Neural progenitor cell (in vitro differentiated cells): ENCODE measurements at regions not wholly inside any gene's neighbourhood (a gene's known extent, or its start where the extent isn't known, plus 50 kb on each side); places are given as distances from the start of the nearest gene placed in this dataset.

ENCODE experiments used
- EZH2 ChIP-seq: fragments of 200-600 bp; sonication (generic); IDR thresholded peaks from 2 replicates; pipeline ENCODE4 v1.6.1; 2017; ENCODE audit warnings: antibody characterized with exemption, mild to moderate bottlenecking, moderate library complexity
- EZH2phosphoT487 ChIP-seq: fragments of 200-600 bp; sonication (generic); IDR thresholded peaks from 2 replicates; pipeline ENCODE4 v1.6.1; 2017; ENCODE audit warnings: antibody characterized with exemption
- TF ChIP-seq, protein P1 (sequence below): fragments of 200-600 bp; sonication (generic); IDR thresholded peaks from 2 replicates; pipeline ENCODE4 v1.5.1; 2017; ENCODE audit warnings: antibody characterized with exemption, mild to moderate bottlenecking

- TF ChIP-seq, protein P1, sequence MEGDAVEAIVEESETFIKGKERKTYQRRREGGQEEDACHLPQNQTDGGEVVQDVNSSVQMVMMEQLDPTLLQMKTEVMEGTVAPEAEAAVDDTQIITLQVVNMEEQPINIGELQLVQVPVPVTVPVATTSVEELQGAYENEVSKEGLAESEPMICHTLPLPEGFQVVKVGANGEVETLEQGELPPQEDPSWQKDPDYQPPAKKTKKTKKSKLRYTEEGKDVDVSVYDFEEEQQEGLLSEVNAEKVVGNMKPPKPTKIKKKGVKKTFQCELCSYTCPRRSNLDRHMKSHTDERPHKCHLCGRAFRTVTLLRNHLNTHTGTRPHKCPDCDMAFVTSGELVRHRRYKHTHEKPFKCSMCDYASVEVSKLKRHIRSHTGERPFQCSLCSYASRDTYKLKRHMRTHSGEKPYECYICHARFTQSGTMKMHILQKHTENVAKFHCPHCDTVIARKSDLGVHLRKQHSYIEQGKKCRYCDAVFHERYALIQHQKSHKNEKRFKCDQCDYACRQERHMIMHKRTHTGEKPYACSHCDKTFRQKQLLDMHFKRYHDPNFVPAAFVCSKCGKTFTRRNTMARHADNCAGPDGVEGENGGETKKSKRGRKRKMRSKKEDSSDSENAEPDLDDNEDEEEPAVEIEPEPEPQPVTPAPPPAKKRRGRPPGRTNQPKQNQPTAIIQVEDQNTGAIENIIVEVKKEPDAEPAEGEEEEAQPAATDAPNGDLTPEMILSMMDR, result no peak
- TF ChIP-seq EZH2 (no peak), EZH2phosphoT487 (no peak)
Measured at GRCh38 chr13:50441130-50441529, 402.4 kb downstream of the DLEU7 start.
